SW 1271 (cell line): ENCODE measurements at regions not wholly inside any gene's neighbourhood (a gene's known extent, or its start where the extent isn't known, plus 50 kb on each side); places are given as distances from the start of the nearest gene placed in this dataset.
"Not testable (repeated sequence)": the region's sequence is repeated elsewhere in the genome, so short reads cannot be mapped to it uniquely, and the experiment has no call there.

Experiments
- DNase-seq, 2 experiments: peaks; one replicate each; lab custom pipeline; 2025; lab: John Stamatoyannopoulos, UW

GRCh38 chr2:78715293-78715692 is 310.2 kb upstream of the REG3G start:
- DNase-seq, result no peak

- DNase-seq, result no peak
These were observed 307.5 kb upstream of the REG3G start for GRCh38 chr2:78718024-78718423.

GRCh38 chr2:78718473-78718872 is 307.0 kb upstream of the REG3G start:
- DNase-seq, result peak in 1 of 2 experiments; percentile 33

- DNase-seq, result no peak
These were observed 304.0 kb upstream of the REG3G start for GRCh38 chr2:78721355-78722033.

- no peak for DNase-seq
These were observed 291.3 kb upstream of the REG3G start for GRCh38 chr2:78734221-78734620.

- DNase-seq, result no peak
These were observed 286.2 kb upstream of the REG3G start for GRCh38 chr2:78739282-78739681.

GRCh38 chr2:78749638-78750037 is 275.9 kb upstream of the REG3G start:
- DNase-seq, result no peak

- no peak for DNase-seq
These were observed 275.3 kb upstream of the REG3G start for GRCh38 chr2:78750219-78750618.

GRCh38 chr2:78754930-78755329 is 270.6 kb upstream of the REG3G start:
- no peak for DNase-seq

- no peak for DNase-seq
These were observed 268.3 kb upstream of the REG3G start for GRCh38 chr2:78757191-78757590.

GRCh38 chr2:78757640-78758039 is 267.9 kb upstream of the REG3G start:
- DNase-seq, result no peak

GRCh38 chr2:78758765-78759164 is 266.7 kb upstream of the REG3G start:
- not testable (repeated sequence) for DNase-seq

- DNase-seq, result no peak
These were observed 259.0 kb upstream of the REG3G start for GRCh38 chr2:78766459-78766858.

- no peak for DNase-seq
These were observed 257.5 kb upstream of the REG3G start for GRCh38 chr2:78768016-78768415.

- no peak for DNase-seq
These were observed 250.2 kb upstream of the REG3G start for GRCh38 chr2:78775291-78775690.

- DNase-seq, result no peak
These were observed 246.6 kb upstream of the REG3G start for GRCh38 chr2:78778756-78779510.

GRCh38 chr2:78779761-78780160 is 245.7 kb upstream of the REG3G start:
- no peak for DNase-seq

GRCh38 chr2:78780256-78780655 is 245.2 kb upstream of the REG3G start:
- no peak for DNase-seq

GRCh38 chr2:78780864-78781583 is 244.5 kb upstream of the REG3G start:
- DNase-seq, result no peak

GRCh38 chr2:78782196-78782595 is 243.3 kb upstream of the REG3G start:
- no peak for DNase-seq

GRCh38 chr2:78811955-78812610 is 213.4 kb upstream of the REG3G start:
- no peak for DNase-seq

GRCh38 chr2:78814331-78814986 is 211.0 kb upstream of the REG3G start:
- no peak for DNase-seq
